GM12878 (cell line): ENCODE measurements at regions not wholly inside any gene's neighbourhood (a gene's known extent, or its start where the extent isn't known, plus 50 kb on each side); places are given as distances from the start of the nearest gene placed in this dataset.

Source experiments
- ASH2L ChIP-seq: fragments of 300-600, 200-600 bp; sonication (generic); IDR thresholded peaks from 2 replicates; pipeline ENCODE4 v1.6.1; 2017; ENCODE audit warnings: low read depth, mild to moderate bottlenecking, borderline replicate concordance
- CEBPZ ChIP-seq: fragments of 150-350 bp; IDR thresholded peaks from 2 replicates; pipeline ENCODE4 v1.6.1; 2016; ENCODE audit warnings: low read depth, low read length
- CHD2 ChIP-seq: IDR thresholded peaks from 2 replicates; pipeline ENCODE4 v1.6.1; 2011; ENCODE audit warnings: low read depth, low read length, improper control_type of control experiment, borderline replicate concordance
- EZH2 ChIP-seq: IDR thresholded peaks from 2 replicates; pipeline ENCODE4 v1.6.1; 2012; ENCODE audit warnings: low read depth, mild to moderate bottlenecking, control low read depth, inconsistent platforms, low read length, borderline replicate concordance; ENCODE audit not compliant: control insufficient read depth
- IKZF2 ChIP-seq, 2 experiments: fragments of 450-650 bp; IDR thresholded peaks; 2 replicates each; pipeline ENCODE4 v1.6.1; 2017; ENCODE audit warnings: mild to moderate bottlenecking in 2 of 2, moderate library complexity in 2 of 2
- POLR2A ChIP-seq: IDR thresholded peaks from 2 replicates; pipeline ENCODE4 v1.6.1; 2011; ENCODE audit warnings: low read depth, mild to moderate bottlenecking, low read length
- TBL1XR1 ChIP-seq: IDR thresholded peaks from 2 replicates; pipeline ENCODE4 v1.6.1; 2012; ENCODE audit warnings: low read depth, low read length, improper control_type of control experiment

GRCh38 chr7:9240001-9240400, 806.6 kb downstream of the NXPH1 start:
- TF ChIP-seq POLR2A (no peak), TBL1XR1 (no peak), IKZF2 (IDR thresholded peaks at IDR 0.05) (no peak), CEBPZ (no peak), CHD2 (no peak), ASH2L (no peak), EZH2 (no peak)
